HG03460 (cell line): ENCODE measurements at regions not wholly inside any gene's neighbourhood (a gene's known extent, or its start where the extent isn't known, plus 50 kb on each side); places are given as distances from the start of the nearest gene placed in this dataset.
"Not testable (repeated sequence)": the region's sequence is repeated elsewhere in the genome, so short reads cannot be mapped to it uniquely, and the experiment has no call there.

Experiments used
- ATAC-seq: cut with Tn5 transposase; IDR thresholded peaks from one replicate; pipeline ENCODE4 v1.9.1; 2021; ENCODE audit not compliant: unreplicated experiment

- no peak for ATAC-seq
Observed at GRCh38 chr22:47865626-47866025, 1103.2 kb downstream of the TBC1D22A start.

- ATAC-seq = no peak
Observed at GRCh38 chr22:47862394-47862793, 1099.9 kb downstream of the TBC1D22A start.

GRCh38 chr22:47860907-47861306 is 1098.5 kb downstream of the TBC1D22A start:
- ATAC-seq = not testable (repeated sequence)

GRCh38 chr22:47859881-47860525 is 1097.6 kb downstream of the TBC1D22A start:
- no peak for ATAC-seq

- ATAC-seq = no peak
Observed at GRCh38 chr22:47858773-47859306, 1096.4 kb downstream of the TBC1D22A start.

GRCh38 chr22:47854680-47855079 is 1092.2 kb downstream of the TBC1D22A start:
- no peak for ATAC-seq

GRCh38 chr22:47854251-47854650 is 1091.8 kb downstream of the TBC1D22A start:
- no peak for ATAC-seq

GRCh38 chr22:47853750-47854149 is 1091.3 kb downstream of the TBC1D22A start:
- no peak for ATAC-seq

GRCh38 chr22:47851586-47851985 is 1089.1 kb downstream of the TBC1D22A start:
- no peak for ATAC-seq

- no peak for ATAC-seq
Observed at GRCh38 chr22:47850644-47851151, 1088.2 kb downstream of the TBC1D22A start.

- ATAC-seq = no peak
Observed at GRCh38 chr22:47849576-47849975, 1087.1 kb downstream of the TBC1D22A start.

- no peak for ATAC-seq
Observed at GRCh38 chr22:47848184-47848920, 1085.9 kb downstream of the TBC1D22A start.

- no peak for ATAC-seq
Observed at GRCh38 chr22:47847131-47847890, 1084.9 kb downstream of the TBC1D22A start.

GRCh38 chr22:47846206-47846605 is 1083.8 kb downstream of the TBC1D22A start:
- no peak for ATAC-seq

- ATAC-seq = no peak
Observed at GRCh38 chr22:47842119-47842518, 1079.7 kb downstream of the TBC1D22A start.

GRCh38 chr22:47841156-47841555 is 1078.7 kb downstream of the TBC1D22A start:
- no peak for ATAC-seq

- ATAC-seq = no peak
Observed at GRCh38 chr22:47839595-47840227, 1077.3 kb downstream of the TBC1D22A start.

- ATAC-seq = no peak
Observed at GRCh38 chr22:47837703-47838102, 1075.3 kb downstream of the TBC1D22A start.

- no peak for ATAC-seq
Observed at GRCh38 chr22:47836957-47837356, 1074.5 kb downstream of the TBC1D22A start.

GRCh38 chr22:47835726-47836125 is 1073.3 kb downstream of the TBC1D22A start:
- no peak for ATAC-seq

- ATAC-seq = no peak
Observed at GRCh38 chr22:47826016-47826415, 1063.6 kb downstream of the TBC1D22A start.
